K562 (cell line): ENCODE measurements at regions not wholly inside any gene's neighbourhood (a gene's known extent, or its start where the extent isn't known, plus 50 kb on each side); places are given as distances from the start of the nearest gene placed in this dataset.

Experiments
- CXXC5 ChIP-seq: fragments of 250-450 bp; sonication (Bioruptor Pico); IDR thresholded peaks from 2 replicates; pipeline ENCODE4 v1.8.0; 2022; ENCODE audit warnings: inconsistent platforms, mild to moderate bottlenecking, moderate library complexity
- FIP1L1 ChIP-seq: fragments of 200-400 bp; formaldehyde crosslinking; IDR thresholded peaks from 2 replicates; pipeline ENCODE4 v1.6.1; 2018; ENCODE audit warnings: mild to moderate bottlenecking, low read depth, low read length; ENCODE audit not compliant: poor library complexity, severe bottlenecking
- GMEB1 ChIP-seq: fragments of 250-450 bp; sonication (Bioruptor Pico); IDR thresholded peaks from 2 replicates; pipeline ENCODE4 v1.4.0; 2020; ENCODE audit warnings: mild to moderate bottlenecking
- HNRNPH1 ChIP-seq: fragments of 200-400 bp; formaldehyde crosslinking; optimal IDR thresholded peaks from 2 replicates; pipeline ENCODE3; 2017; ENCODE audit warnings: low read depth, mild to moderate bottlenecking, low read length, moderate library complexity
- POLR2A ChIP-seq: fragments of 450-650 bp; conservative IDR thresholded peaks from 2 replicates; pipeline ENCODE4 v1.6.1; 2016
- TAF1 ChIP-seq: IDR thresholded peaks from 2 replicates; pipeline ENCODE4 v1.6.1; 2011; ENCODE audit warnings: mild to moderate bottlenecking, low read length, moderate library complexity; ENCODE audit not compliant: insufficient read depth, control insufficient read depth, severe bottlenecking; ENCODE audit errors: extremely low read depth
- TCF3 ChIP-seq: sonication (generic); formaldehyde crosslinking; IDR thresholded peaks from 2 replicates; pipeline ENCODE4 v1.4.0; 2020; ENCODE audit warnings: mild to moderate bottlenecking, missing genetic modification reagents
- ZC3H11A ChIP-seq: IDR thresholded peaks from 2 replicates; pipeline ENCODE4 v1.6.1; 2012; ENCODE audit warnings: low read depth, low read length, improper control_type of control experiment
- ZNF184 ChIP-seq: sonication (generic); formaldehyde crosslinking; IDR thresholded peaks from 2 replicates; pipeline ENCODE4 v1.5.0; 2020; ENCODE audit warnings: missing genetic modification reagents
- TF ChIP-seq, protein P1 (sequence below): fragments of 450-650 bp; formaldehyde crosslinking; IDR thresholded peaks from 2 replicates; pipeline ENCODE4 v1.4.0; 2020; ENCODE audit warnings: mild to moderate bottlenecking, moderate library complexity
- TF ChIP-seq, protein P2 (sequence below), 3 experiments: IDR thresholded peaks in 2 of 3; conservative IDR thresholded peaks in 1 of 3; 2 replicates each; pipeline ENCODE4 v1.5.1; 2011 to 2012; ENCODE audit warnings: low read length in 3 of 3, mild to moderate bottlenecking in 3 of 3, control low read depth in 2 of 3, improper control_type of control experiment in 1 of 3, inconsistent platforms in 1 of 3, low read depth in 1 of 3, mixed read lengths in 1 of 3, moderate library complexity in 1 of 3; ENCODE audit not compliant: insufficient read depth in 2 of 3

- TF ChIP-seq HNRNPH1, result no peak
- TF ChIP-seq POLR2A, result no peak
- TF ChIP-seq, protein P1, sequence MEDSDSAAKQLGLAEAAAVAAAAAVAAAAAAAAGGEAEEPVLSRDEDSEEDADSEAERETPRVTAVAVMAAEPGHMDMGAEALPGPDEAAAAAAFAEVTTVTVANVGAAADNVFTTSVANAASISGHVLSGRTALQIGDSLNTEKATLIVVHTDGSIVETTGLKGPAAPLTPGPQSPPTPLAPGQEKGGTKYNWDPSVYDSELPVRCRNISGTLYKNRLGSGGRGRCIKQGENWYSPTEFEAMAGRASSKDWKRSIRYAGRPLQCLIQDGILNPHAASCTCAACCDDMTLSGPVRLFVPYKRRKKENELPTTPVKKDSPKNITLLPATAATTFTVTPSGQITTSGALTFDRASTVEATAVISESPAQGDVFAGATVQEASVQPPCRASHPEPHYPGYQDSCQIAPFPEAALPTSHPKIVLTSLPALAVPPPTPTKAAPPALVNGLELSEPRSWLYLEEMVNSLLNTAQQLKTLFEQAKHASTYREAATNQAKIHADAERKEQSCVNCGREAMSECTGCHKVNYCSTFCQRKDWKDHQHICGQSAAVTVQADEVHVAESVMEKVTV (CRISPR knock-in tag), result no peak
- no peak for TF ChIP-seq TAF1
- TF ChIP-seq, protein P2, sequence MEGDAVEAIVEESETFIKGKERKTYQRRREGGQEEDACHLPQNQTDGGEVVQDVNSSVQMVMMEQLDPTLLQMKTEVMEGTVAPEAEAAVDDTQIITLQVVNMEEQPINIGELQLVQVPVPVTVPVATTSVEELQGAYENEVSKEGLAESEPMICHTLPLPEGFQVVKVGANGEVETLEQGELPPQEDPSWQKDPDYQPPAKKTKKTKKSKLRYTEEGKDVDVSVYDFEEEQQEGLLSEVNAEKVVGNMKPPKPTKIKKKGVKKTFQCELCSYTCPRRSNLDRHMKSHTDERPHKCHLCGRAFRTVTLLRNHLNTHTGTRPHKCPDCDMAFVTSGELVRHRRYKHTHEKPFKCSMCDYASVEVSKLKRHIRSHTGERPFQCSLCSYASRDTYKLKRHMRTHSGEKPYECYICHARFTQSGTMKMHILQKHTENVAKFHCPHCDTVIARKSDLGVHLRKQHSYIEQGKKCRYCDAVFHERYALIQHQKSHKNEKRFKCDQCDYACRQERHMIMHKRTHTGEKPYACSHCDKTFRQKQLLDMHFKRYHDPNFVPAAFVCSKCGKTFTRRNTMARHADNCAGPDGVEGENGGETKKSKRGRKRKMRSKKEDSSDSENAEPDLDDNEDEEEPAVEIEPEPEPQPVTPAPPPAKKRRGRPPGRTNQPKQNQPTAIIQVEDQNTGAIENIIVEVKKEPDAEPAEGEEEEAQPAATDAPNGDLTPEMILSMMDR (IDR thresholded peaks at IDR 0.05 in 2 of 3, conservative IDR thresholded peaks at IDR 0.05 in 1 of 3; ENCODE audit: insufficient read depth in 2 of 3, low read depth in 1 of 3, low read length in 3 of 3), result no peak
- TF ChIP-seq ZC3H11A, result no peak
- no peak for TF ChIP-seq ZNF184 (CRISPR knock-in tag)
- TF ChIP-seq GMEB1 (CRISPR knock-in tag), result no peak
- TF ChIP-seq FIP1L1, result no peak
- TF ChIP-seq TCF3 (CRISPR knock-in tag), result no peak
- TF ChIP-seq CXXC5, result no peak
Measured at GRCh38 chrX:127129510-127129909, 310.0 kb downstream of the PRR32 start.
